GM12878 (cell line): ENCODE measurements at regions not wholly inside any gene's neighbourhood (a gene's known extent, or its start where the extent isn't known, plus 50 kb on each side); places are given as distances from the start of the nearest gene placed in this dataset.
A peak's percentile ranks its signal among the peaks of the same experiment; 100 is the strongest.

ENCODE experiments used
- ATAC-seq: fragments of 200-7000 bp; cut with Tn5 transposase; 3 replicates; pipeline ENCODE4 v1.9.1; 2020; ENCODE audit warnings: mild to moderate bottlenecking, moderate library complexity
- BruUV-seq: library from RNA; stranded (reverse); fragments of 400-500 nt; replicated peaks from 2 replicates; lab custom pipeline; 2021; lab: Mats Ljungman, UMichigan
- CTCF ChIA-PET: fragments of 300-600 bp; sonication (Branson Sonifier 250); formaldehyde crosslinking; extraction: SDS; loops from one replicate; lab custom pipeline; 2021; ENCODE audit warnings: inconsistent platforms; lab: Yijun Ruan, JAX
- POLR2A ChIA-PET: fragments of 350-600 bp; formaldehyde crosslinking; extraction: SDS; loops from one replicate; lab custom pipeline; 2021; ENCODE audit warnings: inconsistent platforms; lab: Charles Lee
- RAD21 ChIA-PET: fragments of 300-600 bp; sonication (Branson Sonifier 250); formaldehyde crosslinking; loops from one replicate; lab custom pipeline; 2023; ENCODE audit warnings: antibody characterized with exemption; ENCODE audit not compliant: unreplicated experiment; lab: Charles Lee
- SMC1A ChIA-PET: fragments of 300-600 bp; sonication (Branson Sonifier 250); formaldehyde crosslinking; loops from one replicate; lab custom pipeline; 2023; ENCODE audit not compliant: unreplicated experiment, uncharacterized antibody; lab: Charles Lee
- DNase-seq: peaks from one replicate; pipeline ENCODE4 v3.0.0-alpha.2; 2011; ENCODE audit warnings: low read depth, low spot score
- FAIRE-seq: peaks from 3 replicates; lab custom pipeline; 2011; peaks lifted over from hg19 to GRCh38; lab: Jason Lieb, UNC
- H2AFZ ChIP-seq: 2 replicates; pipeline ENCODE4 v1.6.0; 2011; ENCODE audit warnings: low read depth, low read length, control low read depth; ENCODE audit not compliant: control insufficient read depth
- H3K27ac ChIP-seq: 2 replicates; pipeline ENCODE4 v1.5.1; 2011; ENCODE audit warnings: control low read depth; ENCODE audit not compliant: control insufficient read depth, insufficient read depth
- H3K27me3 ChIP-seq, 2 experiments: replicated peaks in 1 of 2; 2 replicates each; pipeline versions ENCODE4 v1.6.0 to v1.6.1; 2011; ENCODE audit warnings: low read length in 1 of 2; ENCODE audit not compliant: control insufficient read depth in 2 of 2, insufficient read depth in 2 of 2
- H3K36me3 ChIP-seq, 2 experiments: 2 replicates each; pipeline ENCODE4 v1.5.1; 2011; ENCODE audit warnings: low read length in 1 of 2; ENCODE audit not compliant: control insufficient read depth in 2 of 2, insufficient read depth in 2 of 2
- H3K4me1 ChIP-seq: 2 replicates; pipeline ENCODE4 v1.6.1; 2011; ENCODE audit warnings: mild to moderate bottlenecking, low read length, moderate library complexity, mixed read lengths; ENCODE audit not compliant: control insufficient read depth, insufficient read depth
- H3K4me2 ChIP-seq: 2 replicates; pipeline ENCODE4 v1.6.0; 2011; ENCODE audit warnings: control low read depth; ENCODE audit not compliant: control insufficient read depth, insufficient read depth
- H3K4me3 ChIP-seq: fragments of 200-600 bp; sonication (generic); 2 replicates; pipeline ENCODE4 v1.5.1; 2016
- H3K79me2 ChIP-seq: 2 replicates; pipeline ENCODE4 v1.6.0; 2011; ENCODE audit warnings: low read length; ENCODE audit not compliant: control insufficient read depth, insufficient read depth
- H3K9ac ChIP-seq: 2 replicates; pipeline ENCODE4 v1.8.0; 2011; ENCODE audit warnings: low read length, control low read depth, mixed read lengths; ENCODE audit not compliant: control insufficient read depth, insufficient read depth
- H3K9me3 ChIP-seq: replicated peaks from 3 replicates; pipeline ENCODE4 v1.5.1; 2011; ENCODE audit warnings: mild to moderate bottlenecking, low read length; ENCODE audit not compliant: control insufficient read depth, insufficient read depth
- H4K20me1 ChIP-seq: 2 replicates; pipeline ENCODE4 v1.6.0; 2011; ENCODE audit not compliant: control insufficient read depth, insufficient read depth
- CHD4 ChIP-seq: fragments of 200-600 bp; sonication (generic); IDR thresholded peaks from 2 replicates; pipeline ENCODE4 v1.6.1; 2016; ENCODE audit warnings: mild to moderate bottlenecking
- CREB1 ChIP-seq: IDR thresholded peaks from 2 replicates; pipeline ENCODE4 v1.6.1; 2012; ENCODE audit warnings: low read depth, mild to moderate bottlenecking, inconsistent platforms
- EP300 ChIP-seq, 2 experiments: fragments of 150-350 bp in 1 of 2; IDR thresholded peaks; 2 replicates each; pipeline ENCODE4 v1.6.1; 2011 to 2012; ENCODE audit warnings: low read depth in 2 of 2, low read length in 2 of 2, borderline replicate concordance in 1 of 2, improper control_type of control experiment in 1 of 2, inconsistent platforms in 1 of 2; ENCODE audit not compliant: control insufficient read depth in 1 of 2
- NKRF ChIP-seq: fragments of 450-650 bp; conservative IDR thresholded peaks from 2 replicates; pipeline ENCODE4 v1.6.1; 2017; ENCODE audit warnings: mild to moderate bottlenecking, moderate library complexity
- NR2F1 ChIP-seq: fragments of 450-650 bp; conservative IDR thresholded peaks from 2 replicates; pipeline ENCODE4 v1.6.1; 2017; ENCODE audit warnings: mild to moderate bottlenecking
- RB1 ChIP-seq: fragments of 450-650 bp; formaldehyde crosslinking; IDR thresholded peaks from 2 replicates; pipeline ENCODE4 v1.6.1; 2017; ENCODE audit warnings: mild to moderate bottlenecking, borderline replicate concordance
- SKIL ChIP-seq: fragments of 450-650 bp; IDR thresholded peaks from 2 replicates; pipeline ENCODE4 v1.6.1; 2017; ENCODE audit warnings: mild to moderate bottlenecking, low read depth, inconsistent platforms; ENCODE audit not compliant: poor library complexity, severe bottlenecking
- SMAD5 ChIP-seq: IDR thresholded peaks from 2 replicates; pipeline ENCODE4 v1.6.1; 2016; ENCODE audit warnings: antibody characterized with exemption, low read depth
- USF1 ChIP-seq: IDR thresholded peaks from 2 replicates; pipeline ENCODE4 v1.6.1; 2011; ENCODE audit warnings: borderline replicate concordance, low read depth, mild to moderate bottlenecking, moderate library complexity, mixed read lengths, low read length; ENCODE audit not compliant: insufficient read depth; ENCODE audit errors: extremely low read length
- WGBS: methylation state at CpG from one replicate; pipeline ENCODE4 v1.1.6; 2016; ENCODE audit warnings: low lambda C conversion rate; ENCODE audit not compliant: insufficient replicate concordance, insufficient coverage; ENCODE audit errors: missing lambda C conversion rate; 5-methylcytosine and 5-hydroxymethylcytosine counted together
- in situ Hi-C: fragments of 300-500 bp; cut with MboI; formaldehyde crosslinking; loops from 9 replicates; pipeline ENCODE4 v1.14.3; 2018; ENCODE audit warnings: mixed read lengths
- intact Hi-C: fragments of 100-400 bp; cut with micrococcal nuclease; formaldehyde crosslinking; loops from one replicate; pipeline ENCODE4 v1.14.2; 2022; ENCODE audit not compliant: unreplicated experiment

GRCh38 chr7:49322476-49322875 lies 398.1 kb downstream of the CDC14C start (continued):
- TF ChIP-seq USF1: no peak
- TF ChIP-seq EP300 (IDR thresholded peaks at IDR 0.05; ENCODE audit: borderline replicate concordance in 1 of 2, control insufficient read depth in 1 of 2, low read depth in 2 of 2, low read length in 2 of 2): no peak
- TF ChIP-seq NKRF: no peak
- no peak for TF ChIP-seq SKIL

- Histone ChIP-seq H3K36me3 (no peaks in the 10 kb centered on the region), H3K79me2 (no peaks in the 10 kb centered on the region), H3K4me1 (peaks cover 4% of the 10 kb centered on the region), H3K9me3 (no peaks in the 10 kb centered on the region), H3K9ac (no peak overlapping the region), H3K4me3 (no peak overlapping the region), H3K4me2 (0 out of 2 replicates have a peak overlapping the region, but pooled peaks have one; percentile 17), H3K27me3 (no peaks in the 10 kb centered on the region), H4K20me1 (no peaks in the 10 kb centered on the region), H2AFZ (0 out of 2 replicates have a peak overlapping the region, but pooled peaks have one; percentile 1), H3K27ac (no peak overlapping the region)
- DNase-seq: no peak
- ChIA-PET SMC1A (interaction anchor here (0.7 to 1.3 kb wide), 3 partner anchors 15 to 49 kb away, joined by 3 read pairs; no protein-coding TSS in a partner anchor), POLR2A (no interaction called here), RAD21 (no interaction called here), CTCF (no interaction called here)
- BruUV-seq: no TSS peak
- peak; percentile 45 for ATAC-seq
- intact Hi-C loops: loop anchor here (5.0 kb wide), 1 partner anchor 322 kb away; no protein-coding TSS in a partner anchor
- no peak for FAIRE-seq
- WGBS: 11% methylated on average over 3 of the region's 3 CpGs
- TF ChIP-seq SMAD5: no peak
- TF ChIP-seq CREB1: peak; percentile 54; the same call in 1 of the 2 replicates
- no peak for TF ChIP-seq CHD4
- no peak for TF ChIP-seq NR2F1
- no peak for TF ChIP-seq RB1
- in situ Hi-C loops: no loop called here
These were observed 399.7 kb downstream of the CDC14C start for GRCh38 chr7:49324040-49324439.
